Renal cortex interstitium (tissue), 11 donors: ENCODE measurements at regions not wholly inside any gene's neighbourhood (a gene's known extent, or its start where the extent isn't known, plus 50 kb on each side); places are given as distances from the start of the nearest gene placed in this dataset.

ENCODE experiments used
- DNase-seq, 11 donors: peaks; one replicate each; pipeline ENCODE4 v3.0.0-alpha.2; 2013; ENCODE audit warnings: low read depth in 9 of 11, low spot score in 4 of 11; ENCODE audit errors: extremely low read depth in 1 of 11

- DNase-seq = no peak
Observed at GRCh38 chr3:89622063-89622700, 514.8 kb downstream of the EPHA3 start.

- DNase-seq = no peak
Observed at GRCh38 chr3:89624494-89624893, 517.1 kb downstream of the EPHA3 start.

GRCh38 chr3:89625945-89626344 is 518.5 kb downstream of the EPHA3 start:
- no peak for DNase-seq

GRCh38 chr3:89628856-89629670 is 521.6 kb downstream of the EPHA3 start:
- DNase-seq = no peak

GRCh38 chr3:89635137-89635536 is 527.7 kb downstream of the EPHA3 start:
- no peak for DNase-seq

GRCh38 chr3:89644716-89645115 is 537.3 kb downstream of the EPHA3 start:
- DNase-seq = no peak

- DNase-seq = no peak
Observed at GRCh38 chr3:89649431-89649830, 542.0 kb downstream of the EPHA3 start.

GRCh38 chr3:89654031-89654430 is 546.6 kb downstream of the EPHA3 start:
- DNase-seq = no peak

- no peak for DNase-seq
Observed at GRCh38 chr3:89656388-89656787, 549.0 kb downstream of the EPHA3 start.

GRCh38 chr3:89679686-89680085 is 572.3 kb downstream of the EPHA3 start:
- DNase-seq = no peak

GRCh38 chr3:89682556-89682955 is 575.1 kb downstream of the EPHA3 start:
- no peak for DNase-seq

GRCh38 chr3:89685731-89686130 is 578.3 kb downstream of the EPHA3 start:
- DNase-seq = no peak

- DNase-seq = no peak
Observed at GRCh38 chr3:89690646-89691045, 583.2 kb downstream of the EPHA3 start.

GRCh38 chr3:89692601-89693000 is 585.2 kb downstream of the EPHA3 start:
- DNase-seq = no peak

GRCh38 chr3:89697321-89697916 is 590.0 kb downstream of the EPHA3 start:
- no peak for DNase-seq

GRCh38 chr3:89698208-89698830 is 590.9 kb downstream of the EPHA3 start:
- DNase-seq = no peak

GRCh38 chr3:89699229-89699628 is 591.8 kb downstream of the EPHA3 start:
- DNase-seq = no peak

GRCh38 chr3:89699771-89700170 is 592.4 kb downstream of the EPHA3 start:
- DNase-seq = no peak

GRCh38 chr3:89702404-89702803 is 595.0 kb downstream of the EPHA3 start:
- DNase-seq = no peak

- DNase-seq = no peak
Observed at GRCh38 chr3:89713196-89713595, 605.8 kb downstream of the EPHA3 start.
